HEK293 (cell line): ENCODE measurements at regions not wholly inside any gene's neighbourhood (a gene's known extent, or its start where the extent isn't known, plus 50 kb on each side); places are given as distances from the start of the nearest gene placed in this dataset.

Source experiments
- CTCF ChIA-PET: fragments of 350-600 bp; formaldehyde crosslinking; extraction: SDS; loops from one replicate; lab custom pipeline; 2021; ENCODE audit warnings: antibody characterized with exemption; lab: Yijun Ruan, JAX
- POLR2A ChIA-PET: fragments of 300-600 bp; formaldehyde crosslinking; extraction: SDS; loops from one replicate; lab custom pipeline; 2020; ENCODE audit warnings: antibody characterized with exemption, inconsistent platforms; lab: Yijun Ruan, JAX
- H3K27ac ChIP-seq: fragments of 200-500 bp; sonication (Bioruptor generic); 2 replicates; pipeline ENCODE4 v1.5.1; 2014; ENCODE audit warnings: low read depth, low read length, control low read depth, inconsistent platforms; ENCODE audit errors: extremely low read depth
- H3K36me3 ChIP-seq, 2 experiments: fragments of 200-500 bp in 1 of 2; sonication (Bioruptor generic) in 1 of 2; 1 replicate in 1 of 2; 2 replicates in 1 of 2; pipeline ENCODE4 v1.5.1; 2014 to 2017; ENCODE audit warnings: inconsistent platforms in 2 of 2, low read length in 2 of 2; ENCODE audit not compliant: control insufficient read depth in 2 of 2, insufficient read depth in 1 of 2
- H3K4me1 ChIP-seq: fragments of 200-500 bp; sonication (Bioruptor generic); 2 replicates; pipeline ENCODE4 v1.5.1; 2014; ENCODE audit warnings: mild to moderate bottlenecking, low read length, inconsistent platforms; ENCODE audit not compliant: control insufficient read depth, insufficient read depth
- H3K4me3 ChIP-seq: 2 replicates; pipeline ENCODE4 v1.5.1; 2011; ENCODE audit warnings: low read depth, mild to moderate bottlenecking, control low read depth, low read length, moderate library complexity
- H3K9me3 ChIP-seq: fragments of 200-500 bp; sonication (Bioruptor generic); 2 replicates; pipeline ENCODE4 v1.5.1; 2014; ENCODE audit warnings: low read depth, low read length, inconsistent platforms; ENCODE audit not compliant: control insufficient read depth, insufficient read depth
- GLIS2 ChIP-seq: fragments of 450-650 bp; formaldehyde crosslinking; IDR thresholded peaks from 2 replicates; pipeline ENCODE4 v1.5.1; 2016; ENCODE audit warnings: missing biosample characterization, missing genetic modification characterization
- HOXA7 ChIP-seq: sonication (generic); formaldehyde crosslinking; IDR thresholded peaks from 2 replicates; pipeline ENCODE4 v1.8.1; 2022; ENCODE audit warnings: missing genetic modification reagents, borderline replicate concordance
- KLF1 ChIP-seq: fragments of 450-650 bp; formaldehyde crosslinking; IDR thresholded peaks from 2 replicates; pipeline ENCODE4 v1.5.1; 2016; ENCODE audit warnings: missing biosample characterization, missing genetic modification characterization
- KLF16 ChIP-seq: fragments of 450-650 bp; formaldehyde crosslinking; IDR thresholded peaks from 2 replicates; pipeline ENCODE4 v1.5.1; 2017; ENCODE audit warnings: missing biosample characterization, missing genetic modification characterization
- RBAK ChIP-seq: fragments of 450-650 bp; formaldehyde crosslinking; IDR thresholded peaks from 2 replicates; pipeline ENCODE4 v1.5.1; 2016; ENCODE audit warnings: missing biosample characterization, missing genetic modification characterization
- SP2 ChIP-seq: fragments of 450-650 bp; formaldehyde crosslinking; IDR thresholded peaks from 2 replicates; pipeline ENCODE4 v1.5.1; 2016; ENCODE audit warnings: missing biosample characterization, missing genetic modification characterization
- YY1 ChIP-seq: fragments of 450-650 bp; formaldehyde crosslinking; IDR thresholded peaks from 2 replicates; pipeline ENCODE4 v1.5.1; 2018; ENCODE audit warnings: missing biosample characterization, missing genetic modification characterization
- ZBTB1 ChIP-seq: fragments of 450-650 bp; formaldehyde crosslinking; IDR thresholded peaks from 2 replicates; pipeline ENCODE4 v1.5.1; 2016; ENCODE audit warnings: missing biosample characterization, missing genetic modification characterization
- ZEB2 ChIP-seq: fragments of 450-650 bp; formaldehyde crosslinking; IDR thresholded peaks from 2 replicates; pipeline ENCODE4 v1.5.1; 2016; ENCODE audit warnings: missing biosample characterization, missing genetic modification characterization
- ZFP41 ChIP-seq: fragments of 450-650 bp; formaldehyde crosslinking; IDR thresholded peaks from 2 replicates; pipeline ENCODE4 v1.5.1; 2016; ENCODE audit warnings: missing biosample characterization, missing genetic modification characterization, borderline replicate concordance
- ZNF133 ChIP-seq: fragments of 450-650 bp; formaldehyde crosslinking; IDR thresholded peaks from 2 replicates; pipeline ENCODE4 v1.5.1; 2016; ENCODE audit warnings: missing biosample characterization, missing genetic modification characterization
- ZNF157 ChIP-seq: fragments of 450-650 bp; formaldehyde crosslinking; IDR thresholded peaks from 2 replicates; pipeline ENCODE4 v1.5.1; 2016; ENCODE audit warnings: missing biosample characterization, missing genetic modification characterization
- ZNF19 ChIP-seq: fragments of 450-650 bp; formaldehyde crosslinking; IDR thresholded peaks from 2 replicates; pipeline ENCODE4; 2016; ENCODE audit warnings: missing biosample characterization, missing genetic modification characterization, low read depth
- ZNF202 ChIP-seq: fragments of 450-650 bp; formaldehyde crosslinking; IDR thresholded peaks from 2 replicates; pipeline ENCODE4 v1.5.1; 2016; ENCODE audit warnings: missing biosample characterization, missing genetic modification characterization, borderline replicate concordance
- ZNF239 ChIP-seq: fragments of 450-650 bp; formaldehyde crosslinking; IDR thresholded peaks from 2 replicates; pipeline ENCODE4 v1.5.1; 2016; ENCODE audit warnings: missing biosample characterization, missing genetic modification characterization
- ZNF24 ChIP-seq: fragments of 450-650 bp; formaldehyde crosslinking; IDR thresholded peaks from 2 replicates; pipeline ENCODE4 v1.5.1; 2016; ENCODE audit warnings: missing biosample characterization, missing genetic modification characterization
- ZNF362 ChIP-seq: fragments of 450-650 bp; formaldehyde crosslinking; IDR thresholded peaks from 2 replicates; pipeline ENCODE4 v1.5.1; 2016; ENCODE audit warnings: missing biosample characterization, missing genetic modification characterization
- ZNF433 ChIP-seq: fragments of 450-650 bp; formaldehyde crosslinking; IDR thresholded peaks from 2 replicates; pipeline ENCODE4 v1.5.1; 2016; ENCODE audit warnings: missing biosample characterization, missing genetic modification characterization, low read depth
- ZNF473 ChIP-seq: fragments of 450-650 bp; formaldehyde crosslinking; IDR thresholded peaks from 2 replicates; pipeline ENCODE4 v1.5.1; 2017; ENCODE audit warnings: missing biosample characterization, missing genetic modification characterization
- ZNF530 ChIP-seq: fragments of 450-650 bp; formaldehyde crosslinking; IDR thresholded peaks from 2 replicates; pipeline ENCODE4 v1.5.1; 2016; ENCODE audit warnings: low read depth, missing biosample characterization, missing genetic modification characterization
- ZNF548 ChIP-seq: fragments of 450-650 bp; formaldehyde crosslinking; IDR thresholded peaks from 2 replicates; pipeline ENCODE4 v1.5.1; 2016; ENCODE audit warnings: missing biosample characterization, missing genetic modification characterization
- ZNF629 ChIP-seq: fragments of 450-650 bp; formaldehyde crosslinking; IDR thresholded peaks from 2 replicates; pipeline ENCODE4 v1.5.1; 2017; ENCODE audit warnings: missing biosample characterization, missing genetic modification characterization
- ZNF660 ChIP-seq: fragments of 450-650 bp; IDR thresholded peaks from 2 replicates; pipeline ENCODE4 v1.5.1; 2018; ENCODE audit warnings: missing biosample characterization, mild to moderate bottlenecking, missing genetic modification characterization
- ZNF670 ChIP-seq: fragments of 450-650 bp; formaldehyde crosslinking; IDR thresholded peaks from 2 replicates; pipeline ENCODE4 v1.5.1; 2016; ENCODE audit warnings: missing biosample characterization, missing genetic modification characterization, low read depth
- ZNF747 ChIP-seq: fragments of 450-650 bp; formaldehyde crosslinking; IDR thresholded peaks from 2 replicates; pipeline ENCODE4 v1.5.1; 2016; ENCODE audit warnings: missing biosample characterization, missing genetic modification characterization
- ZNF791 ChIP-seq: fragments of 450-650 bp; formaldehyde crosslinking; IDR thresholded peaks from 2 replicates; pipeline ENCODE4 v1.5.1; 2016; ENCODE audit warnings: missing biosample characterization, missing genetic modification characterization
- ZSCAN30 ChIP-seq: fragments of 450-650 bp; IDR thresholded peaks from 2 replicates; pipeline ENCODE4 v1.5.1; 2018; ENCODE audit warnings: missing biosample characterization, mild to moderate bottlenecking, missing genetic modification characterization, moderate library complexity
- ZSCAN5A ChIP-seq: fragments of 450-650 bp; formaldehyde crosslinking; IDR thresholded peaks from 2 replicates; pipeline ENCODE4 v1.5.1; 2016; ENCODE audit warnings: missing biosample characterization, missing genetic modification characterization
- TF ChIP-seq, protein P1 (sequence below): fragments of 450-650 bp; formaldehyde crosslinking; IDR thresholded peaks from 2 replicates; pipeline ENCODE4 v1.5.1; 2016; ENCODE audit warnings: missing biosample characterization, missing genetic modification characterization

- Histone ChIP-seq H3K27ac (no peak overlapping the region), H3K36me3 (no peaks in the 10 kb centered on the region), H3K4me3 (no peak overlapping the region), H3K9me3 (no peaks in the 10 kb centered on the region), H3K4me1 (peaks cover 6% of the 10 kb centered on the region; the same call in 1 of the 2 replicates)
- ChIA-PET CTCF (interaction anchor here (0.7 to 1.5 kb wide), 2 partner anchors 21 to 221 kb away, joined by 3 to 7 read pairs; no protein-coding TSS in a partner anchor), POLR2A (no interaction called here)
- TF ChIP-seq ZNF239 (tag by site-specific recombination) = no peak
- no peak for TF ChIP-seq ZSCAN5A
- no peak for TF ChIP-seq ZNF133 (tag by site-specific recombination)
- no peak for TF ChIP-seq ZNF548 (tag by site-specific recombination)
- TF ChIP-seq ZNF791 (tag by site-specific recombination) = no peak
- no peak for TF ChIP-seq ZNF19 (tag by site-specific recombination)
- TF ChIP-seq ZEB2 = no peak
- no peak for TF ChIP-seq RBAK (tag by site-specific recombination)
- no peak for TF ChIP-seq ZNF747 (tag by site-specific recombination)
- TF ChIP-seq SP2 (tag by site-specific recombination) = no peak
- TF ChIP-seq ZNF362 (tag by site-specific recombination) = no peak
- TF ChIP-seq ZBTB1 (tag by site-specific recombination) = no peak
- no peak for TF ChIP-seq HOXA7
- TF ChIP-seq ZFP41 (tag by site-specific recombination) = no peak
- no peak for TF ChIP-seq ZNF629
- TF ChIP-seq, protein P1, sequence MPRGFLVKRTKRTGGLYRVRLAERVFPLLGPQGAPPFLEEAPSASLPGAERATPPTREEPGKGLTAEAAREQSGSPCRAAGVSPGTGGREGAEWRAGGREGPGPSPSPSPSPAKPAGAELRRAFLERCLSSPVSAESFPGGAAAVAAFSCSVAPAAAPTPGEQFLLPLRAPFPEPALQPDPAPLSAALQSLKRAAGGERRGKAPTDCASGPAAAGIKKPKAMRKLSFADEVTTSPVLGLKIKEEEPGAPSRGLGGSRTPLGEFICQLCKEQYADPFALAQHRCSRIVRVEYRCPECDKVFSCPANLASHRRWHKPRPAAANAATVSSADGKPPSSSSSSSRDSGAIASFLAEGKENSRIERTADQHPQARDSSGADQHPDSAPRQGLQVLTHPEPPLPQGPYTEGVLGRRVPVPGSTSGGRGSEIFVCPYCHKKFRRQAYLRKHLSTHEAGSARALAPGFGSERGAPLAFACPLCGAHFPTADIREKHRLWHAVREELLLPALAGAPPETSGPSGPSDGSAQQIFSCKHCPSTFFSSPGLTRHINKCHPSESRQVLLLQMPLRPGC = no peak
- no peak for TF ChIP-seq ZNF660 (tag by site-specific recombination)
- TF ChIP-seq YY1 (tag by site-specific recombination) = no peak
These were observed 218.2 kb downstream of the CYP26B1 start for GRCh38 chr2:71929482-71929772.

DNA sequence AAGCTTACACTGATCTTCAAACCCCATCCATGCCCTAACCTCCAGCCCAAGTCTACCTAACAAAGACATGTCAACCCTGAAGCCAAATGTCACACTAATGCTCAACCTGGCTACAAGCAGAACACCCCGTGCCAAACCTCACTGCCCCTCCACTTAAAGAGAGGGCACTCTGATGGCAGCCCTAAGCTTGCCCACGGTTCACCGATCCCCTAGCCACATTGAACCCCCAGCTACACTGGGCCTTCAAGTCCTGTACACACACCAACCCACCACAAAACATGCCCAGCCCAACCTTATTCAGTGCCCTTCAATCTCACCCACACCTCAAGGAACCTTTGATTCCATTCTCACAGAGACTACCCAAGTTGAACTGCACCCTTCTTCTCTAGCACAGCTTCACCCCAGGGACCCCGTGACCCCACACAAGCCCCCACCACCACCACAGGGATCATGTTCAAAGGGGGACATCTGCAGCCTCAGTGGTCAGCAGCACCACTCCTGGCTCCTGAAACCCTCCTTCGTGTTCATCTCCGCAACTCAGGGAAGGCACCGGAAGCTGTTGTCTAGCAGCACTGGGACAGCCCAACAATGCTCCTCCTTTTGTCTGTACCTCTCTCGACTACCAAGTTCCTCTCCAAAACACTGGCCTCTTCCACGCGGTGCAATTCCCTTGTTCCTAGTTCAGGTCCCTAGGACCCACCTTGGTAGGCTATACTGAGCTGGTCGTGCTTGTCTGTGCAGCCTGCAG, 218.8 kb downstream of the CYP26B1 start:
- no peak for TF ChIP-seq ZNF433
- no peak for TF ChIP-seq GLIS2 (tag by site-specific recombination)
- TF ChIP-seq ZSCAN30 = no peak
- TF ChIP-seq ZNF157 (tag by site-specific recombination) = no peak
- no peak for TF ChIP-seq KLF16 (tag by site-specific recombination)
- no peak for TF ChIP-seq ZNF202 (tag by site-specific recombination)
- no peak for TF ChIP-seq ZNF24 (tag by site-specific recombination)
- TF ChIP-seq ZNF670 (tag by site-specific recombination) = no peak
- no peak for TF ChIP-seq KLF1 (tag by site-specific recombination)
- TF ChIP-seq ZNF473 (tag by site-specific recombination) = no peak
- no peak for TF ChIP-seq ZNF530 (tag by site-specific recombination)
- H3K9me3 ChIP-seq = no peaks in the 10 kb centered on the region
- ChIA-PET CTCF (interaction anchor here (0.7 to 1.5 kb wide), 5 partner anchors 8 to 677 kb away, joined by 3 to 7 read pairs (median 3); no protein-coding TSS in a partner anchor), POLR2A (no interaction called here)
- H3K36me3 ChIP-seq = no peaks in the 10 kb centered on the region
- no peak overlapping the region for H3K27ac ChIP-seq
- peaks cover 6% of the 10 kb centered on the region; the same call in 1 of the 2 replicates for H3K4me1 ChIP-seq
- no peak overlapping the region for H3K4me3 ChIP-seq
